Fibroblast of pulmonary artery (primary cell): ENCODE measurements at regions not wholly inside any gene's neighbourhood (a gene's known extent, or its start where the extent isn't known, plus 50 kb on each side); places are given as distances from the start of the nearest gene placed in this dataset.

Source experiments
- DNase-seq: peaks from one replicate; pipeline ENCODE4 v3.0.0-alpha.2; 2010; ENCODE audit warnings: low read depth
- H3K4me3 ChIP-seq: replicated peaks from 2 replicates; pipeline ENCODE4 v1.5.1; 2011; ENCODE audit warnings: low read depth, mild to moderate bottlenecking, control low read depth, low read length, moderate library complexity
- CTCF ChIP-seq: IDR thresholded peaks from 2 replicates; pipeline ENCODE4 v1.5.1; 2011; ENCODE audit warnings: mild to moderate bottlenecking, control low read depth, low read length, inconsistent platforms; ENCODE audit errors: missing control alignments

- no peak overlapping the region for H3K4me3 ChIP-seq
- DNase-seq = no peak
- TF ChIP-seq CTCF = no peak
Observed at GRCh38 chr3:18743761-18744160, 318.6 kb upstream of the SATB1 start.

- DNase-seq = no peak
- no peak for TF ChIP-seq CTCF
- no peak overlapping the region for H3K4me3 ChIP-seq
Observed at GRCh38 chr3:18740631-18741583, 315.8 kb upstream of the SATB1 start.

- TF ChIP-seq CTCF = no peak
- DNase-seq = no peak
Observed at GRCh38 chr3:18739099-18739433, 313.9 kb upstream of the SATB1 start.

GRCh38 chr3:18738393-18739098 lies 313.4 kb upstream of the SATB1 start:
- no peak for TF ChIP-seq CTCF
- H3K4me3 ChIP-seq = no peak overlapping the region
- no peak for DNase-seq

More at GRCh38 chr3:18739099-18739433, 313.9 kb upstream of the SATB1 start:
- H3K4me3 ChIP-seq = no peak overlapping the region

GRCh38 chr3:18735005-18735404 lies 309.9 kb upstream of the SATB1 start:
- no peak overlapping the region for H3K4me3 ChIP-seq
- no peak for DNase-seq
- TF ChIP-seq CTCF = no peak

GRCh38 chr3:18734309-18734708 lies 309.2 kb upstream of the SATB1 start:
- DNase-seq = no peak
- no peak overlapping the region for H3K4me3 ChIP-seq
- TF ChIP-seq CTCF = no peak
